HG03520 (cell line): ENCODE measurements at regions not wholly inside any gene's neighbourhood (a gene's known extent, or its start where the extent isn't known, plus 50 kb on each side); places are given as distances from the start of the nearest gene placed in this dataset.

Experiments used
- ATAC-seq: cut with Tn5 transposase; IDR thresholded peaks from one replicate; pipeline ENCODE4 v1.9.1; 2021; ENCODE audit warnings: mild to moderate bottlenecking, moderate library complexity; ENCODE audit not compliant: unreplicated experiment

GRCh38 chr5:171578829-171579491 is 159.5 kb downstream of the FGF18 start:
- ATAC-seq, result no peak

DNA sequence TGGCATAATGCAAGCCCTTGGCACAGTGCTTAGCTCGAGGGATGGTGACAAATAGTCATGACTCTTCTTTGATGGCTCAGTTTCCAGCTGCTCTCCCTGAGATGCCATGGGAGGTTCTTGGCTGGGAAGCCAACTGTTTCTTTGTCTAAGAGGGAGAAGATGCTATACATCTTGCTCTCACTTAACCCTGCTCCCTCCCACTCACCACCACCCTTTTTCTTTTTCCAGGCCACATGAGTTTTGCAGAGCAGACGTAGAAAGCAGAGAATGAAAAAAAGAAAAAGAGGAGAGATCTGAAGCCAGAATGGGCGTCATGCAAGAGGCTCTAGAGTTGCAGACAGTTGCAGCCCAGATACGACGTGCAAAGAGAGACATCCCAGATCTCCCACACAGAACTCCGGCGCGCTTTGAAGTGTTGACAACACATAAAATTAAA is 160.5 kb downstream of the FGF18 start:
- ATAC-seq, result no peak

DNA sequence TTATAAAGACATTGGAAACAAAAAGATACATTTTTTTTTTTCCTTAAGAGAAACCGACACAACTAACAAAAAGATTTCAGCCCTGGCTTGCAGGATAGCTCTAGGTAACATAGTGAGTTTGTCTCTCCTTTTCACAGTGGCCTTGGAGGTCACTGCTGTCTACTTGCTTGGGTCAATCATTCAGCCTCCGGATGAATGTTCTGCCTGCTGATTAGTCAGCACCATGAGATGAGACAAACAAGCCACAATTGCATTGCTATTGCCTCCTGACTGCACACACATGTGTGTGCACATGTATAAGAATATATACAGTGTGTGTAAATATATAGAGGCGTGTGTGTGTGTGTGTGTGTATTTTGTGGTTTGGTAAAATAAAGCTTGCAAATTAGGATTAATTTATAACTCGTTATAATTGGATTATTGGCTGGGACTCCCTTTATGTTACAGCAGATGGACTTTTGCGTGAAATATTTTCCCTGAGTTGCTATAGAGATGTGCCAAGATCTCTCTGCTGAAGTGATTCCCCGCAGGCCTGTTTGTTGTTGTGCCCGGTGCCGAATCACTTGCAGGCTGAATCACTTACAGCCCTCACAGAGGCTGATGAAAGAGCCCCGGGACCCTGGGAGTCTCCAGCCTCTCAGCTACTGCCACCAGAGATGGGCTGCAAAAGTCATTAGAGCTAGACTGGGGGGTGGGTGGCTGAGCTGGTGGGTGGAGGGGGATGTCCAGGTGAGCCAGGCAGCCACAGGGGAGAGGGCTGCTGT is 161.2 kb downstream of the FGF18 start:
- ATAC-seq, result no peak

DNA sequence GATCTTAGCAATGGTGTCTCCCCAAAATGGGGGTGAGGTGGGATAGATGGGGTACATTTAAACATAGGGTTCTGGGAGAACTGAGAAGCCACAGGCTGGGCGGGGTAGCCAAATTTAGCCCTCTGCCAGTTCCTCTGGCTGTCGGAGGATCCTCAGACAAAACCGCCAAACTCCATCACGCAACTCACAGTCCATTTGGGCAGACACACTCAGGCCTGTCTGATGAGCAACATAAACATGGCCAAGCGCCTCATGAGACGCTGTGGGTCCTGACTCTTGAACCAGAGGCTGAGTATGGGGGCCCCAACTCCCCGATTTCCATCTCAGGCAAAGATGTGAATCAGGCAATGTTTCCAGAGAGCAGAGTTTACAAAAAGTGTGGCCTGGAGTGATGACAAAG is 162.3 kb downstream of the FGF18 start:
- no peak for ATAC-seq

GRCh38 chr5:171582849-171583248 is 163.4 kb downstream of the FGF18 start:
- ATAC-seq, result no peak

GRCh38 chr5:171585981-171586380 is 166.5 kb downstream of the FGF18 start:
- ATAC-seq, result no peak

DNA sequence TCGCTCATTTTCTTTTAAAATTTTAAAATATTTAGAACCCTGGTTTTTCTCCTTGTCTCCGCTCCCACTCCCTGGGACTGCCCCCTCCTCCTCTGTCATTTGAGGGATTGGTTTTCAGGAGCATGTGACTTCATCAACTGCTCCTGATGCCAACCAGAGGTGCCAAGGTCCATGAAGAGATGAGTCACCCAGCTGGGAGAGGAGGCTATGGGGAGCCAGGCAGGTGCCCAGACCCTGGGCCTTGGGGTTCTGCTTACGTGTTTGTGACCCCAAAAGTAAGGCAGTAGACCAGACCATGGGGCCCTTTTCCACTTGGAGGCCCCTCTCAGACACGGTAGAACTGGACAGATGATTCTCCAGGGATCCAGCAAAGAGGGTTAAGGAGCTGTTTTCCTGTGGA is 167.0 kb downstream of the FGF18 start:
- ATAC-seq, result no peak

DNA sequence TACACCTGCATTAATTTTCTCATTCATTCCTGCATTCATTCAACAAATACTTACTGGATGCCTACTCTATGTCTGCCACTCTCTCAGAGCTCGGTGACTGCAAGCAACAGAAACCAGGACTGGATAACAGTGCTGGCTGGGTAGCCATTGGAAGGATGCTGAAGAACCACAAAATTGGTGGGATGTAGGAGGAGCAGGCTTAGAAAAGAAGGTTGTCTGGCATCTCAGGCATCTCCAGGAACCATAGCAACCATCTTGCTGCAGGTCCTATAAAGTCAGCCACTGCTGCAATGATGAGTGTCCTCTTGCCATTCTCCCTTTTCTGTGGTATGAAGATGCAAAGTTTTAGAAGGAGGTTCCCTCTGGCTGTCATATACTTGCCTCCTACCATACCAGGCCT is 168.6 kb downstream of the FGF18 start:
- no peak for ATAC-seq

DNA sequence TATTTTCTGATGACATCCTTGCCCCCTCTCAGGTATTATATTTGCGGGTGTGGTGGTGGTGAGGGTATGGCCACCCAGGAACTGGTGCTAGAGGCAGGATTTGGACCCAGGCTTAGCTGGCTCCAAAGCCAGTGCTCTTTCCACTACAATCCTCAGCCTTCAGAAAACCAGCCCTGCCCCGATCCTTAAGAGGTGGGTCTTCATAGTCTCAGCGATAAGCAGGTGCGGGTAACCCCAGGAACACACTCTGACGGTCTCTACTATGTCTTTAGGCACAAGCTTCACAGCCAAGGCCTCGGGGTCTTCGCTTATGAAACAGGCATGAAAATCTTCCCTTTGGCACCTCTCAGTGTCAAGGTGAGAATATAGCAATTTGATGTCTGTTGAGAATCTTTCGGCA is 169.3 kb downstream of the FGF18 start:
- ATAC-seq, result no peak

DNA sequence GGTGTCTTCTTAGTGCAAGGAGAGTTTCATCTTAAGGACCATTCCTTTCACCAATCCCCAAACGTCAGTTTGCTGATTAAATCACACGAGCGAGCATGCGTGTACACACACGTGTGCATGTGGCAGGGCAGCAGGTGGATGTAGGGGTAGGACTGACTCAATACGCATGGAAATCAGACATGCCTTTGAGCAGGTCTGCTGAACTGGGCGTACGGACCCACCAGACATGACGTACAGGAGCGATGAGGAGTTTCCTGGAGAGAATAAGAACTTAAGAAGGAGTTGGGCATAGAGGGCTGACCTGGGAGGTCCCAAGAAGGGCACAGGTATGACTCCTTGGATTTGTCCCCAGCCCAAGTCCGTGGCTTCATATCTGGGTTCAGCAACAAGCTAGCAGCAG is 170.0 kb downstream of the FGF18 start:
- ATAC-seq, result no peak

DNA sequence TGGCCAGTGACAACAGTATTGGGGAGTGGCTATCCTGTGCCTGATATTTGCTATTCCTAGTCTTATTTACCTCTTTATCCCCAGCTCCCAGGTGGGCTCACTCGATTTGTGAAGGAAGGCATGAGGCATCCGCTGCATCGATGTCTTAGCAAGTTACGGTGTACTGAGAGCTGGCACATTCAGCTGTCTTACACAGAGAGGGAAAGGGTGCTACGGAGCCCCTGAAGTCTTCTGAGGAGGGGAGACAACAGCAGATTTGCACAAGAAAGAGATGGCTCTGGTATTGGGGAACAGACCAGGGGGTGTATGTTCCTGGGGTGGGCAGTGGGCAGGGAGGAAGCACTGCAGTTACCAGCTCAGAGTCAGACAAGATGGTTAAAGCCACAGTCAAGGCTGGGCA is 172.6 kb downstream of the FGF18 start:
- no peak for ATAC-seq

DNA sequence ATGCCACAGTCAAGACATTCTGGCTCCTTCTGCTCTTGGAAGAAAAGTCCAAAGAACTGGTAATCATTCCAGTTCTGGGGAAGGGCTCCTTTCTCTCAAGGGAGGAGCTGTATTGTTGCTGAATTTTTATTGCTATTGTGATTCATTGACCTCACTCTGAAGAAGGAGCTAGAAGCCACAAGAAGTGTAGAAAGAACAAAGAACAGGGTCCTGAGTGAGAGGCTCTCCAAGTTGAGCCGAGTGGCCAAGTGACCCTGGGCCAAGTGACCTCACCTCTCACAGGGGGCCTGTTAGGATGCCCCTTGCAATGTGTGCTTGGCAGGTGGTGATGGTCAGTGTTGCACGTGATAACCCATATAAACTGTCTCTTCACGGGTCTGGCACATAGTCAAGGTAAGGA is 173.3 kb downstream of the FGF18 start:
- ATAC-seq, result no peak

- no peak for ATAC-seq
Observed at GRCh38 chr5:171593401-171593800, 174.0 kb downstream of the FGF18 start.

DNA sequence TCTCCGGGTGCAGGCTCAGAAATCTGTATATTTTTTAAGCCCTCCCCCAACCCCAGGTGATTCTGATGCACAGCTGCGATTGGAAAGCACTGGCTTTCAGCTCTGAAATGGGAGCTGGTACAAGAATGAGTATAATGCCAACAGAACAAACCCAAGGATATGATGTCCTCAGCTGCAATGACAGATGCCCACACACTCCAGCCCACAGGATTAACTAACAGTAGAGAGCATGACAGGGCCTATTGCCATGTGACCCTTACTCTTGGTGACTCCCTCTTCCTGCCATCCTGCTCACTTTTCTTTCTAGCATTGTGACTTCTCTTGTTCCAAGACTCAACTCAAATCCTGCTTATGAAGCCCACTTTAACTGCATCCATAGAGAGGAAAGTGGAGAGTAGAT is 174.5 kb downstream of the FGF18 start:
- no peak for ATAC-seq

GRCh38 chr5:171595401-171595800 is 176.0 kb downstream of the FGF18 start:
- peak; percentile 19 for ATAC-seq

DNA sequence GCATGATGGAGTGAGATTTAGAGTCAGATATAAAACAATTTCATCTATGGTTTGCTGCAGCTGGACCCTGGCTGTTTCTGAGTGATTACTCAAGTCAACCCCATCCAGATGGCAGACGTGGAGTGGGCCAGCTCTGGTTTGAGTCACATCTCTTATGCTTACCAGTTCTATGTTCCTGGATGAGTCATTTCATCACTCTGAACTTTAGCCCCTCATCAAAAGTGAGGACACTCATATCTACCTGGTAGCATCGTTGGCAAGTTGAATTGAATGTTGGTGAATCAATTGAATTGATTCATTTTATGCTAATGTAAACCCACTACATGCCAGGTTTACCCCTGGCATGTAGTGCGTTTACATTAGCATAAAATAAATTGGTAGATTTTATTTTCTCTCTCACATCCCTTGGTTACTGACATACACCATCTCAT is 176.4 kb downstream of the FGF18 start:
- ATAC-seq, result peak; percentile 92

DNA sequence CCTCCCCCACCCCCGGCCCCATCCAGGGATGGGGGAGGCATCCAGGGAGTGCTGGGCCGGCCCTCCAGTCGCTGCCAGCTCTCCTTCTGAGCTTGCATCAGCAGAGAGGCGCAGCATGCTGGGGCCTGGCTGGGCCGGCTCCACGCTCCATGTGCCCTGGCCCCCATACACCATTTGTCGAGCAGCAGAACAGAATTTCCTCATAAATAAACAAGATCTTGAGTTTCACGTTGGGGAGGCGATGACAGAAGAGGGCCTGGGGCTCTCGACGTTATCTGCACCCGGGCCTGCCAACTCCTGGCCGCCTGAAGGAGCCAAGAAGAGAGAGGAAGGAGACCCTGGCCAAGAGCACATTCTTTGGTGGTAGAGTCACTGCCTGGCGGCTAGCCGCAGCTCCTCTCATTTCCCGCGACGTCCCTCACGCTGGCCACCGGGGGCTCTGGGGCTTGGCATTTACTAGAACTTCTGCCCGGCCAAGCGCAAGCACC is 177.0 kb downstream of the FGF18 start:
- ATAC-seq, result no peak

DNA sequence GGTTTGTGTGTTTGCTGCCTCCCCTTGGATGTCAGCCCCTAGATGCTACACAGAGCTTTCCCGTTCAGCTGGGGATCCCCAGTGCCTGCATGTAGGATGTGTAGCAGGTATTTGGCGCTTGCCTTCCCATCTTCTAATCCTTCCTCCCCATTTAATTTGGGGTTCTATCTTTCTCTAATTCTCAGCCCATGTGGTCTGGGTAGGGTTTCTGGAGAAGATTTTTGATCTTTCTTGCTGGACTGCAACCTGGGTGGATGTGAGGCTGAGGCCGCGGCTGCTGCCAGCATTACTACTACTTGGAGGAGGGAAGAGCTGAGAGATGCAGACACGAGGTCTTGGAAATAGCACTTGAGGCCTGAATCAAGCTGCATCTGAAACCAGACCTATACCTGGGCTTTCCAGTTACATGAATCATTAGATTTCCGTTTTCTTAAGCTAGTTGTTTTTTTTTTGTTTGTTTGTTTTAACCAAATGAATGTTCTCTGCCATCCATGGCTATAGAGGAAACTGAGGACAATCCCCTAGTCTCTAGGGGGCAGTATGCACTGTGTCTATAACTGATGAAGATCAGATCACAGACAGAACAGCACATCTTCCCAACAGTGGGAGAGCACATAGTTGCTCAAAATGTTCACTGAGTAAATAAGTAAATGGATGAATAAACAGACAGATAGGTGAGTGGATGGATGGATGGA is 178.6 kb downstream of the FGF18 start:
- no peak for ATAC-seq

DNA sequence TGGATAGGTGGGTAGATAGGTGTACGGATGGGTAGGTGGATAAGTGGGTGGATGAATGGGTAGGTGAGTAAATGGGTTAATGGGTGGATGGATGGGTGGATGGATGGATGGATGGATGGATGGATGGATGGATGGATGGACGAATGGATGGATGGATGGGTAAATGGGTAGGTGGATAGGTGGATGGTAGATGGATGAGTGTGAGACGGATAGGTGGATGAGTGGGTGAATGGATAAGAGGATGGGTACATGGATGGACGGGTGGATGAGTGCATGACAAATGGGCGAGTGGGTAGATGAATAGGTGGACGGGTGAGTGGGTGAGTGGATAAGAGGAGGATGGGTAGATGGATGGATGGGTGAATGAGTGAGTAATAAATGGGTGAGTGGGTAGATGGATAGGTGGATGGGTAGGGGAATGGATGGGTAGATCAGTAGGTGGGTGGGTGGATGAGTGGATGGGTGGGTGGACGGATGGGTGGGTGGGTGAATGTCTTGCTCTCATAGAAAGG is 179.2 kb downstream of the FGF18 start:
- no peak for ATAC-seq

- no peak for ATAC-seq
Observed at GRCh38 chr5:171599411-171599810, 180.0 kb downstream of the FGF18 start.

DNA sequence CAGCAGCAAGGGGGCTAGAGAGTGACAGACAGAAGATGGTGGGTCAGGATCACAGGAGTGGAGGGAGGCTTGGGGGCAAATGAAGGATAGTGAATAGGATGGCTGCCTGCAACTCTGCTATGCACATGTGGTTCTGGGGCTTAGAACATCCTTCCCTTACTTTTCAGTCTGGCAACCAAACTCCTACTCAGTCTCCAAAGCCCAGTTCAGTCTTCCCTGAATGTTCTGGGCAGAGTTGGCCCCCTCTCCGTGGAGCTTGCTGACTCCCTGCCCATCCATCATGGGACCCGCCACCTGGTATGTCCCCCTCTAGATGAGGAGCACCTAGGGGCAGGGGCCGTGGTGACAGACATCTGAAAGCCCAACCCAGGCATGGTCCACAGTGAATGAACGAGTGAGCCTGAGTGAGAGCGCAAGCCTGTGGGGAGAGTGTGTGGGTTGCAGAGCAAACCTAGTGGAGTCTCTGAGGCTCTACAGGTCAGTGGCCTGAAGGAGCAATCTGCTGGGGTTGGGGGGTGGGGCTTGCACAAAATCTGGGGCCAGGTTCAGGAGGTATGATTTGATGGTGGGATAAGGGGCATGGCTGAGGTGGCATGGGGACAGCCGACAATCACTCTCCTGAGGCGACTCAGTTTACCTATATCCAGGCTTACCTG is 180.6 kb downstream of the FGF18 start:
- ATAC-seq, result no peak
